ENCODE measurements at regions not wholly inside any gene's neighbourhood (a gene's known extent, or its start where the extent isn't known, plus 50 kb on each side); places are given as distances from the start of the nearest gene placed in this dataset.

GRCh38 chr16:55151561-55152305 lies 172.3 kb upstream of the IRX6 start:
- TF ChIP-seq, protein P1, sequence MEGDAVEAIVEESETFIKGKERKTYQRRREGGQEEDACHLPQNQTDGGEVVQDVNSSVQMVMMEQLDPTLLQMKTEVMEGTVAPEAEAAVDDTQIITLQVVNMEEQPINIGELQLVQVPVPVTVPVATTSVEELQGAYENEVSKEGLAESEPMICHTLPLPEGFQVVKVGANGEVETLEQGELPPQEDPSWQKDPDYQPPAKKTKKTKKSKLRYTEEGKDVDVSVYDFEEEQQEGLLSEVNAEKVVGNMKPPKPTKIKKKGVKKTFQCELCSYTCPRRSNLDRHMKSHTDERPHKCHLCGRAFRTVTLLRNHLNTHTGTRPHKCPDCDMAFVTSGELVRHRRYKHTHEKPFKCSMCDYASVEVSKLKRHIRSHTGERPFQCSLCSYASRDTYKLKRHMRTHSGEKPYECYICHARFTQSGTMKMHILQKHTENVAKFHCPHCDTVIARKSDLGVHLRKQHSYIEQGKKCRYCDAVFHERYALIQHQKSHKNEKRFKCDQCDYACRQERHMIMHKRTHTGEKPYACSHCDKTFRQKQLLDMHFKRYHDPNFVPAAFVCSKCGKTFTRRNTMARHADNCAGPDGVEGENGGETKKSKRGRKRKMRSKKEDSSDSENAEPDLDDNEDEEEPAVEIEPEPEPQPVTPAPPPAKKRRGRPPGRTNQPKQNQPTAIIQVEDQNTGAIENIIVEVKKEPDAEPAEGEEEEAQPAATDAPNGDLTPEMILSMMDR (optimal IDR thresholded peaks at IDR 0.05 in 1 of 3, IDR thresholded peaks at IDR 0.05 in 1 of 3, conservative IDR thresholded peaks at IDR 0.05 in 1 of 3; ENCODE audit: extremely low read depth in 1 of 3, insufficient read depth in 2 of 3, low read length in 3 of 3), result no peak
- no peak for TF ChIP-seq EZH2 (IDR thresholded peaks at IDR 0.05; ENCODE audit: low read length)
